ENCODE measurements at regions not wholly inside any gene's neighbourhood (a gene's known extent, or its start where the extent isn't known, plus 50 kb on each side); places are given as distances from the start of the nearest gene placed in this dataset.

DNA sequence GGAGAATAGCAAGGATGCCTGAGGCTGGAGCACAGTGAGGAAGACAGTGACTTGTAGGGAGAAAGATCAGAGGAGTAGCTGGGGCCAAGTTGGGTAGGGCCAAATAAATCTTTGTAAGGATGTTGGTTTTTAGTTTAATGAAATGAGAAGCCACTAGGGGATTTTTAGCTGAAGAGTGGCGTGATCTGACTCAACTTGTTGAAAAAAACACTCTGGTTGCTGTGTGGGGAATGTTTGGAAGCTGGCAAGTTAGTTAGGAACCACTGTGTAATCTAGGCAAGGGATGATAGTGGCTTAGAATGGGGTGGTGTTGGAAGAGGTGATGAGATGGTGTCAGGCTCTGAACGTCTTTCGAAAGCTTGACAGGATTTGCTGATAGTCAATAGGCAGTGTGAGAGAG lies 176.1 kb upstream of the HDDC2 start:
- WGBS, 2 donors = 59 to 61% methylated on average over 3 of the region's 3 CpGs
- H3K4me3 ChIP-seq (ENCODE audit: low read depth, poor library complexity, severe bottlenecking) = no peak overlapping the region
- intact Hi-C loops (cut with DNase I; ENCODE audit: low total_unique reads) = no loop called here
- DNase-seq (ENCODE audit: low spot score in 2 of 2) = no peak
- TF ChIP-seq, protein P1, sequence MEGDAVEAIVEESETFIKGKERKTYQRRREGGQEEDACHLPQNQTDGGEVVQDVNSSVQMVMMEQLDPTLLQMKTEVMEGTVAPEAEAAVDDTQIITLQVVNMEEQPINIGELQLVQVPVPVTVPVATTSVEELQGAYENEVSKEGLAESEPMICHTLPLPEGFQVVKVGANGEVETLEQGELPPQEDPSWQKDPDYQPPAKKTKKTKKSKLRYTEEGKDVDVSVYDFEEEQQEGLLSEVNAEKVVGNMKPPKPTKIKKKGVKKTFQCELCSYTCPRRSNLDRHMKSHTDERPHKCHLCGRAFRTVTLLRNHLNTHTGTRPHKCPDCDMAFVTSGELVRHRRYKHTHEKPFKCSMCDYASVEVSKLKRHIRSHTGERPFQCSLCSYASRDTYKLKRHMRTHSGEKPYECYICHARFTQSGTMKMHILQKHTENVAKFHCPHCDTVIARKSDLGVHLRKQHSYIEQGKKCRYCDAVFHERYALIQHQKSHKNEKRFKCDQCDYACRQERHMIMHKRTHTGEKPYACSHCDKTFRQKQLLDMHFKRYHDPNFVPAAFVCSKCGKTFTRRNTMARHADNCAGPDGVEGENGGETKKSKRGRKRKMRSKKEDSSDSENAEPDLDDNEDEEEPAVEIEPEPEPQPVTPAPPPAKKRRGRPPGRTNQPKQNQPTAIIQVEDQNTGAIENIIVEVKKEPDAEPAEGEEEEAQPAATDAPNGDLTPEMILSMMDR (IDR thresholded peaks at IDR 0.05) = no peak
- no peak for TF ChIP-seq POLR2A (IDR thresholded peaks at IDR 0.05)

DNA sequence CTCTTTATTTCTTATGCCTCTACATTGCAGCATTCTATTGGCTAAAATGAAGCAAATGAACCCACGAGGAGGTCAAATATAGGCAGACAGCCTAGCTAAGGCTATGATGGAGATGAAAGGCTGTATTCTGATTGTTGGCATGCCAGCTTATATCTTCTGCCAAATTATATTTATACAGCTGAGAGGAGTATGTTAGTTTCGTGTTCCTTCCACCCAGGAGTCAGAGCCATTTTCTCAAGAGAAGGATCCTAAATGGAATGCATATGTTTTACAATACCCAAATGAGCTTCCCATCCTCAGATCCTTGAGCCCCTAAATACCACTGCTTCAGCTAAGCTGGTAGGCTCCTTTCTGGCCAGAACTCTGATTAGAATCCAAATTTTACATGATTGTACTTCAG lies 178.4 kb upstream of the HDDC2 start:
- WGBS, 2 donors = 38 to 55% methylated on average over 2 of the region's 2 CpGs
- no peak for DNase-seq (ENCODE audit: low spot score in 2 of 2)
- intact Hi-C loops (cut with DNase I; ENCODE audit: low total_unique reads) = no loop called here
- TF ChIP-seq POLR2A (IDR thresholded peaks at IDR 0.05) = no peak
- TF ChIP-seq, protein P1 (IDR thresholded peaks at IDR 0.05) = no peak
- H3K4me3 ChIP-seq (ENCODE audit: low read depth, poor library complexity, severe bottlenecking) = no peak overlapping the region

DNA sequence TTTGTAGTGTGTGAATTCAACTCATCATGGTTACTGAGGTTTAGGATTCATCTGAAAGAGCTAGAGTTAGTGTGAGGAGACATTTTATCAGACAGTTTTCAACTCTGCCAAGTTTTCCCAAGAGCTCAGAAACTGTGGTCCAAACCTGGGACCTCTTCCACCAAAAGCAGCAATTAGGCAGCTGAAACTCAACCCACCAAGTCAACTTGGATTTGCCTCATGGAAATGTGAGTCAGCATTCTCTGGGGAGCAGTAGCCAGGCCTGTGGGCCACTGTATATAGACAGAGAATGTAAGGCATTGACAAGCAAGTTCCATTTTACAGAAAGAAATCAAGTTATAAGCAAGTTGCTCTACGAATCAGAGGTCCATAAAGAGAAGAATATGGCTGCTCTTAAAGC lies 178.8 kb upstream of the HDDC2 start:
- intact Hi-C loops (cut with DNase I; ENCODE audit: low total_unique reads) = no loop called here
- TF ChIP-seq, protein P1 (IDR thresholded peaks at IDR 0.05) = no peak
- no peak for TF ChIP-seq POLR2A (IDR thresholded peaks at IDR 0.05)
- H3K4me3 ChIP-seq (ENCODE audit: low read depth, poor library complexity, severe bottlenecking) = no peak overlapping the region
- no peak for DNase-seq (ENCODE audit: low spot score in 2 of 2)
- 55 to 76% methylated on average over 1 of the region's 1 CpG for WGBS, 2 donors

DNA sequence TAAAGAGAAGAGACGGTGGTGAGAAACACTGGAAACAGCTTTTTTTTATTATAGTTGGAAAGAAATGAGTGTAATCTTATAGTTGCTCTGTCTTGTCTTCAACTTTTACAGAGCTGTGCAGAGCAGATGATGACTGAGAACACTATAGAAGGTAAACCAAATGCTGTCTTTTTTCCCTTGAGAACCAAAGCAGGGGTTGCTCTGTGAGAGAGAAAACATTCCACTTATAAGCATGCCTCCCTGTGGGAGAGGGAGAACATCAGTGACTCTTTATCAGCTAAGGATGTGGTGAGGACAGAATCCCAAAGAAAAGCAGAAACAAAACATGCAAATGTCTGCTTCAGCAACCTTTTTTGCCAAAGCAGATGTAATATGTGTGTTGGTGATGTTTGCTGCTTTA lies 179.3 kb upstream of the HDDC2 start:
- no peak for DNase-seq (ENCODE audit: low spot score in 2 of 2)
- 54 to 57% methylated on average over 1 of the region's 1 CpG for WGBS, 2 donors
- H3K4me3 ChIP-seq (ENCODE audit: low read depth, poor library complexity, severe bottlenecking) = no peak overlapping the region
- TF ChIP-seq, protein P1 (IDR thresholded peaks at IDR 0.05) = no peak
- no peak for TF ChIP-seq POLR2A (IDR thresholded peaks at IDR 0.05)
- intact Hi-C loops (cut with DNase I; ENCODE audit: low total_unique reads) = no loop called here

DNA sequence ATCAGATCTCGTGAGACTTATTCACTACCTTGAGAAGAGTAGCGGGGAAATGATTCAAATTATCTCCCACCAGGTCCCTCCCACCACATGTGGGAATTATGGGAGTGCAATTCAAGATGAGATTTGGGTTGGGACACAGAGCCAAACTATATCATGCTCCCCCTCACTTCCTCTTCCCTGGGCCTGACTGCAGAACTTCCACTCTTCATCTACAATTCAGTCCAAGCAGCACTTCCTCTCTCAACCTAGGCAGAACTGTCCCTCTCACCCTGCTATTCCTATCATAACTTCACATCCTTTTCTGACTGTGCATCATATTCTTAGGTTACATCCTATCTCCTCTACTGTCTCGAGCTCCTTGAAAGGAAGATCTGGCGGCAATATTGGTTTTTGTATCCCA lies 184.0 kb upstream of the HDDC2 start:
- intact Hi-C loops (cut with DNase I; ENCODE audit: low total_unique reads) = no loop called here
- 66 to 90% methylated on average over 4 of the region's 4 CpGs for WGBS, 2 donors
- no peak for DNase-seq (ENCODE audit: low spot score in 2 of 2)
- TF ChIP-seq, protein P1 (IDR thresholded peaks at IDR 0.05) = no peak
- TF ChIP-seq POLR2A (IDR thresholded peaks at IDR 0.05) = no peak
- H3K4me3 ChIP-seq (ENCODE audit: low read depth, poor library complexity, severe bottlenecking) = no peak overlapping the region

DNA sequence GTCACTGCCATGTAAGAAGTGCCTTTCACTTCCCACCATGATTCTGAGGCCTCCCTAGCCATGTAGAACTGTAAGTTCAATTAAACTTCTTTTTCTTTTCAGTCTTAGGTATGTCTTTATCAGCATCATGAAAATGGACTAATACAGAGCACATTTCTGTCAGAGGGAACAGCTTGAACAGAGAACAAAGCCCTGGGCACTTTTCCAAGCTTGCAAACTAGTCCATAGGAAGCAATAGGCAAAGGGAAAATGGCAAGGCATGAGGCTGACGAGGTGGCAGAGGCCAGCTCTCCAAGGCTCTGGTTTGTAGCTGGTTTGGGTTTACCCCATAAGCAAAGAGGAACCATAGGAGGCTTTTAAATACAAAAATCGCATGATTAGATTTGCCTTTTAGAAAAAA lies 185.1 kb upstream of the HDDC2 start:
- intact Hi-C loops (cut with DNase I; ENCODE audit: low total_unique reads) = no loop called here
- no peak for DNase-seq (ENCODE audit: low spot score in 2 of 2)
- no peak for TF ChIP-seq POLR2A (IDR thresholded peaks at IDR 0.05)
- TF ChIP-seq, protein P1 (IDR thresholded peaks at IDR 0.05) = no peak
- no peak overlapping the region for H3K4me3 ChIP-seq (ENCODE audit: low read depth, poor library complexity, severe bottlenecking)
- WGBS, 2 donors = 73 to 79% methylated on average over 2 of the region's 2 CpGs

Data from lower leg skin (tissue), 4 donors.